CD4-positive, alpha-beta T cell treated with Interleukin-15 for 1 hour (primary cell): ENCODE measurements at regions not wholly inside any gene's neighbourhood (a gene's known extent, or its start where the extent isn't known, plus 50 kb on each side); places are given as distances from the start of the nearest gene placed in this dataset.

ENCODE experiments used
- DNase-seq: peaks from one replicate; pipeline ENCODE4 v3.0.0-alpha.2; 2020

- DNase-seq, result no peak
These were observed 719.0 kb downstream of the TBC1D32 start for GRCh38 chr6:120615238-120615637.

GRCh38 chr6:120614723-120615122 lies 719.6 kb downstream of the TBC1D32 start:
- no peak for DNase-seq

GRCh38 chr6:120608826-120609225 lies 725.5 kb downstream of the TBC1D32 start:
- no peak for DNase-seq

GRCh38 chr6:120606743-120607142 lies 727.5 kb downstream of the TBC1D32 start:
- no peak for DNase-seq

- no peak for DNase-seq
These were observed 729.8 kb downstream of the TBC1D32 start for GRCh38 chr6:120604510-120604909.

GRCh38 chr6:120590611-120591010 lies 743.7 kb downstream of the TBC1D32 start:
- no peak for DNase-seq

- DNase-seq, result no peak
These were observed 745.9 kb downstream of the TBC1D32 start for GRCh38 chr6:120588424-120588823.

GRCh38 chr6:120587381-120587780 lies 746.9 kb downstream of the TBC1D32 start:
- no peak for DNase-seq

GRCh38 chr6:120584111-120584760 lies 750.0 kb downstream of the TBC1D32 start:
- no peak for DNase-seq

GRCh38 chr6:120576061-120576460 lies 758.2 kb downstream of the TBC1D32 start:
- DNase-seq, result no peak

- no peak for DNase-seq
These were observed 764.6 kb downstream of the TBC1D32 start for GRCh38 chr6:120569714-120570113.

GRCh38 chr6:120564779-120565178 lies 769.5 kb downstream of the TBC1D32 start:
- no peak for DNase-seq

GRCh38 chr6:120558294-120558693 lies 776.0 kb downstream of the TBC1D32 start:
- DNase-seq, result no peak

- DNase-seq, result no peak
These were observed 776.7 kb downstream of the TBC1D32 start for GRCh38 chr6:120557554-120557953.

- no peak for DNase-seq
These were observed 777.8 kb downstream of the TBC1D32 start for GRCh38 chr6:120556491-120556890.

GRCh38 chr6:120553353-120553752 lies 780.9 kb downstream of the TBC1D32 start:
- DNase-seq, result no peak

GRCh38 chr6:120545353-120545752 lies 788.9 kb downstream of the TBC1D32 start:
- DNase-seq, result no peak

GRCh38 chr6:120534954-120535353 lies 799.3 kb downstream of the TBC1D32 start:
- no peak for DNase-seq

- DNase-seq, result no peak
These were observed 807.7 kb downstream of the TBC1D32 start for GRCh38 chr6:120526576-120526975.

- no peak for DNase-seq
These were observed 819.7 kb downstream of the TBC1D32 start for GRCh38 chr6:120514544-120514943.

GRCh38 chr6:120511712-120512111 lies 822.6 kb downstream of the TBC1D32 start:
- DNase-seq, result no peak

- no peak for DNase-seq
These were observed 835.6 kb downstream of the TBC1D32 start for GRCh38 chr6:120498711-120499110.

- no peak for DNase-seq
These were observed 837.6 kb downstream of the TBC1D32 start for GRCh38 chr6:120496661-120497060.

GRCh38 chr6:120493505-120493904 lies 840.8 kb downstream of the TBC1D32 start:
- DNase-seq, result no peak

GRCh38 chr6:120489941-120490340 lies 844.3 kb downstream of the TBC1D32 start:
- DNase-seq, result no peak
